CD4-positive, alpha-beta T cell treated with Interleukin-4 for 1 hour (primary cell): ENCODE measurements at regions not wholly inside any gene's neighbourhood (a gene's known extent, or its start where the extent isn't known, plus 50 kb on each side); places are given as distances from the start of the nearest gene placed in this dataset.
"Not testable (repeated sequence)": the region's sequence is repeated elsewhere in the genome, so short reads cannot be mapped to it uniquely, and the experiment has no call there.

Source experiments
- DNase-seq, 2 donors: peaks; one replicate each; pipeline ENCODE4 v3.0.0-alpha.2; 2020 to 2022

- DNase-seq, result no peak
These were observed 768.3 kb upstream of the ATXN7L3B start for GRCh38 chr12:73769337-73769736.

GRCh38 chr12:73798523-73798922 is 739.1 kb upstream of the ATXN7L3B start:
- no peak for DNase-seq

GRCh38 chr12:73815072-73815645 is 722.5 kb upstream of the ATXN7L3B start:
- no peak for DNase-seq

GRCh38 chr12:73817161-73817560 is 720.5 kb upstream of the ATXN7L3B start:
- no peak for DNase-seq

GRCh38 chr12:73833746-73834145 is 703.9 kb upstream of the ATXN7L3B start:
- DNase-seq, result no peak

- DNase-seq, result no peak
These were observed 695.7 kb upstream of the ATXN7L3B start for GRCh38 chr12:73841963-73842362.

GRCh38 chr12:73863546-73863945 is 674.1 kb upstream of the ATXN7L3B start:
- DNase-seq, result no peak

GRCh38 chr12:73867147-73867546 is 670.5 kb upstream of the ATXN7L3B start:
- DNase-seq, result no peak

GRCh38 chr12:73877291-73877690 is 660.3 kb upstream of the ATXN7L3B start:
- not testable (repeated sequence) for DNase-seq

- no peak for DNase-seq
These were observed 645.4 kb upstream of the ATXN7L3B start for GRCh38 chr12:73892201-73892600.

- no peak for DNase-seq
These were observed 639.0 kb upstream of the ATXN7L3B start for GRCh38 chr12:73898645-73899044.

- DNase-seq, result no peak
These were observed 635.4 kb upstream of the ATXN7L3B start for GRCh38 chr12:73902260-73902659.

- no peak for DNase-seq
These were observed 630.9 kb upstream of the ATXN7L3B start for GRCh38 chr12:73906757-73907156.

- no peak for DNase-seq
These were observed 601.8 kb upstream of the ATXN7L3B start for GRCh38 chr12:73935817-73936216.

GRCh38 chr12:73947326-73948026 is 590.2 kb upstream of the ATXN7L3B start:
- no peak for DNase-seq

GRCh38 chr12:73950507-73950906 is 587.1 kb upstream of the ATXN7L3B start:
- DNase-seq, result no peak

- DNase-seq, result no peak
These were observed 585.5 kb upstream of the ATXN7L3B start for GRCh38 chr12:73951956-73952703.

- DNase-seq, result no peak
These were observed 573.0 kb upstream of the ATXN7L3B start for GRCh38 chr12:73964641-73965040.

- DNase-seq, result no peak
These were observed 564.1 kb upstream of the ATXN7L3B start for GRCh38 chr12:73973486-73973885.

GRCh38 chr12:73984552-73984951 is 553.1 kb upstream of the ATXN7L3B start:
- DNase-seq, result no peak

- DNase-seq, result no peak
These were observed 546.5 kb upstream of the ATXN7L3B start for GRCh38 chr12:73991138-73991537.

GRCh38 chr12:73998894-73999293 is 538.7 kb upstream of the ATXN7L3B start:
- no peak for DNase-seq

GRCh38 chr12:74015118-74015517 is 522.5 kb upstream of the ATXN7L3B start:
- DNase-seq, result no peak

GRCh38 chr12:74016324-74016723 is 521.3 kb upstream of the ATXN7L3B start:
- not testable (repeated sequence) for DNase-seq
